ENCODE measurements at regions not wholly inside any gene's neighbourhood (a gene's known extent, or its start where the extent isn't known, plus 50 kb on each side); places are given as distances from the start of the nearest gene placed in this dataset.
"Not testable (repeated sequence)": the region's sequence is repeated elsewhere in the genome, so short reads cannot be mapped to it uniquely, and the experiment has no call there.

GRCh38 chr2:117613101-117613500 lies 201.4 kb upstream of the DDX18 start:
- Histone ChIP-seq H3K27me3 (no peaks in the 10 kb centered on the region), H3K4me3 (no peak overlapping the region), H3K36me3 (no peaks in the 10 kb centered on the region), H3K27ac (no peak overlapping the region), H3K9me3 (no peaks in the 10 kb centered on the region), H3K4me1 (no peaks in the 10 kb centered on the region)
- TF ChIP-seq POLR2A (IDR thresholded peaks at IDR 0.05) (no peak), POLR2AphosphoS5 (IDR thresholded peaks at IDR 0.05) (no peak)
- 70 to 82% methylated on average over 2 to 4 of the region's 5 CpGs for WGBS, 2 donors (ENCODE audit: low coverage in 1 of 2)
- no peak for ATAC-seq

DNA sequence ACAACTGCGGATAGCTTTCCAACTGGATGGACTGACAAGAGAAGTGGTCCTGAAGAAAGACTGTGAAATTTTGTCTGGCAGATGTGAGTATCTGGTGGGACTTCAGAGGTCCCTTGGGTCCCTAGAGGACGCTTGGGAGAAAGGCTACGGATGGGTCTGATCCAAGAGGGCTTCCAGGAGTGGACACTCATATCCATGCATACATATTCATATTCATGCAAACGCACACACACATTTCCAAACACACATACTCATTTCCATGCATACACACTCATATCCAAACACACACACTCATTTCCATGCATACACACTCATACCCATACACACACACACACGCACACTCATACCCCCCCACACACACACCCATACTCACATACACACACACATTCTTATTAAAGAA lies 200.2 kb upstream of the DDX18 start:
- no peaks in the 10 kb centered on the region for H3K27me3 ChIP-seq
- no peak overlapping the region for H3K4me3 ChIP-seq
- no peaks in the 10 kb centered on the region for H3K36me3 ChIP-seq
- H3K9me3 ChIP-seq = no peaks in the 10 kb centered on the region
- ATAC-seq = no peak
- H3K27ac ChIP-seq = no peak overlapping the region
- WGBS, 2 donors (ENCODE audit: low coverage in 1 of 2) = 79 to 94% methylated on average over 5 of the region's 5 CpGs
- H3K4me1 ChIP-seq = no peaks in the 10 kb centered on the region
- TF ChIP-seq EP300 (IDR thresholded peaks at IDR 0.05) (no peak), POLR2A (IDR thresholded peaks at IDR 0.05) (no peak), POLR2AphosphoS5 (IDR thresholded peaks at IDR 0.05) (no peak)
- TF ChIP-seq, protein P1, sequence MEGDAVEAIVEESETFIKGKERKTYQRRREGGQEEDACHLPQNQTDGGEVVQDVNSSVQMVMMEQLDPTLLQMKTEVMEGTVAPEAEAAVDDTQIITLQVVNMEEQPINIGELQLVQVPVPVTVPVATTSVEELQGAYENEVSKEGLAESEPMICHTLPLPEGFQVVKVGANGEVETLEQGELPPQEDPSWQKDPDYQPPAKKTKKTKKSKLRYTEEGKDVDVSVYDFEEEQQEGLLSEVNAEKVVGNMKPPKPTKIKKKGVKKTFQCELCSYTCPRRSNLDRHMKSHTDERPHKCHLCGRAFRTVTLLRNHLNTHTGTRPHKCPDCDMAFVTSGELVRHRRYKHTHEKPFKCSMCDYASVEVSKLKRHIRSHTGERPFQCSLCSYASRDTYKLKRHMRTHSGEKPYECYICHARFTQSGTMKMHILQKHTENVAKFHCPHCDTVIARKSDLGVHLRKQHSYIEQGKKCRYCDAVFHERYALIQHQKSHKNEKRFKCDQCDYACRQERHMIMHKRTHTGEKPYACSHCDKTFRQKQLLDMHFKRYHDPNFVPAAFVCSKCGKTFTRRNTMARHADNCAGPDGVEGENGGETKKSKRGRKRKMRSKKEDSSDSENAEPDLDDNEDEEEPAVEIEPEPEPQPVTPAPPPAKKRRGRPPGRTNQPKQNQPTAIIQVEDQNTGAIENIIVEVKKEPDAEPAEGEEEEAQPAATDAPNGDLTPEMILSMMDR (IDR thresholded peaks at IDR 0.05) = no peak

GRCh38 chr2:117614823-117615534 lies 199.5 kb upstream of the DDX18 start:
- H3K4me1 ChIP-seq = no peaks in the 10 kb centered on the region
- TF ChIP-seq POLR2AphosphoS5 (IDR thresholded peaks at IDR 0.05) (no peak), EP300 (IDR thresholded peaks at IDR 0.05) (no peak), POLR2A (IDR thresholded peaks at IDR 0.05) (no peak)
- TF ChIP-seq, protein P1 (IDR thresholded peaks at IDR 0.05) = no peak
- no peak overlapping the region for H3K4me3 ChIP-seq
- H3K27me3 ChIP-seq = no peaks in the 10 kb centered on the region
- 43% methylated on average over 1 of the region's 1 CpG; no CpG with 5 or more reads in 1 of the 2 donors for WGBS, 2 donors (ENCODE audit: low coverage in 1 of 2)
- no peaks in the 10 kb centered on the region for H3K36me3 ChIP-seq
- H3K27ac ChIP-seq = no peak overlapping the region
- no peaks in the 10 kb centered on the region for H3K9me3 ChIP-seq
- ATAC-seq = no peak

DNA sequence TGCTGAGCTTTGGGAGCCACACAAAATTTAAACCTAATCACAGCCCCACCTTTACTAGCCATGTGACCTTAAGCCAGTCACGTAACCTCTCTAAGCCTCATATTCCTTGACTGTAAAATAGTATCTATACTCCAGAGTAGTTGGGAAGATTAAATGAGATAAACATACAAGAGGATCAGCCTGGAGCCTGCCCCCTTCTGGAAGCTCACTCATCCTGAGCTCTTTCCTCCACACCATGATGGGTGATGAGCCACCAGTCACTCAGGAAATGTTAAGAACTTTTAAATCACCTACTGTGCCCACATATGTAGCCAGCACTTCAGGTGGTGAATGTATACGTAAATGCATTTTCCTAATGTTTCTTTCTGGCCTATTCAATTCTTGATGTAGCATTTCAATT lies 195.9 kb upstream of the DDX18 start:
- Histone ChIP-seq H3K9me3 (no peaks in the 10 kb centered on the region), H3K27ac (no peak overlapping the region), H3K36me3 (no peaks in the 10 kb centered on the region), H3K4me1 (no peaks in the 10 kb centered on the region), H3K4me3 (no peak overlapping the region), H3K27me3 (no peaks in the 10 kb centered on the region)
- TF ChIP-seq POLR2AphosphoS5 (IDR thresholded peaks at IDR 0.05) (no peak), EP300 (IDR thresholded peaks at IDR 0.05) (no peak), POLR2A (IDR thresholded peaks at IDR 0.05) (no peak)
- TF ChIP-seq, protein P1 (IDR thresholded peaks at IDR 0.05) = no peak
- 81% methylated on average over 2 of the region's 2 CpGs; no CpG with 5 or more reads in 1 of the 2 donors for WGBS, 2 donors (ENCODE audit: low coverage in 1 of 2)
- ATAC-seq = no peak

DNA sequence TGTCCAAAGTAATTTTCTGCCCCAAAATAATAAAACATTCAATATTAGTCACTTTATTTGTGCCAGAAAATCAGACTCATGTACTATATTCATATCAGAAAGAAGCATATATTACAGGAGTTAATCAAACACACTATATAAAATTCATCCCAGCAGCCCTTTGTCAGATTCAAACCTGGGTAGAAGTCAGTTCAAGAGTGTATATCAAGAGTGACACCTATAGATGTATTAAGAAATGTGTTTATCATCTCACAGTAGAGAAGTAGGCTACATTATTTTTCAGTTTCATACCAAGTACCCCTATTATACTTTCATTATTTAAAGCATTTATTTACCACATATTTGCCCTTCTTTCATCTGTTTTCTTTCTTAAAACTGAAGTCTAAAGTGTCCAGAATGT lies 193.2 kb upstream of the DDX18 start:
- no peak for TF ChIP-seq POLR2AphosphoS5 (IDR thresholded peaks at IDR 0.05)
- no peak for TF ChIP-seq POLR2A (IDR thresholded peaks at IDR 0.05)
- TF ChIP-seq, protein P1 (IDR thresholded peaks at IDR 0.05) = no peak
- TF ChIP-seq EP300 (IDR thresholded peaks at IDR 0.05) = no peak
- Histone ChIP-seq H3K9me3 (no peaks in the 10 kb centered on the region), H3K4me1 (no peaks in the 10 kb centered on the region), H3K27me3 (no peaks in the 10 kb centered on the region), H3K4me3 (no peak overlapping the region), H3K27ac (no peak overlapping the region), H3K36me3 (no peaks in the 10 kb centered on the region)
- no peak for ATAC-seq

DNA sequence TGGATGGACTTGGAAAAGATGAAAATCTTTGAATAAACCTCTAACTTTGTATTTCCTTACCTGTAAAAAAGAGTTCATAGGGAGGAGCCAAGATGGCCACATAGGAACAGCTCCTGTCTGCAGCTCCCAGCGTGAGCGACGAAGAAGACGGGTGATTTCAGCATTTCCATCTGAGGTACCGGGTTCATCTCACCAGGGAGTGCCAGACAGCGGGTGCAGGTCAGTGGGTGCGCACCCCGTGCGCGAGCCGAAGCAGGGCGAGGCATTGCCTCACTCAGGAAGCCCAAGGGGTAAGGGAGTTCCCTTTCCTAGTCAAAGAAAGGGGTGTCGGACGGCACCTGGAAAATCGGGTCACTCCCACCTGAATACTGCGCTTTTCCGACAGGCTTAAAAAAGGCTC lies 191.3 kb upstream of the DDX18 start:
- 92 to 100% methylated on average over 3 to 11 of the region's 17 CpGs for WGBS, 2 donors (ENCODE audit: low coverage in 1 of 2)
- ATAC-seq, H3K9me3 ChIP-seq, H3K27me3 ChIP-seq, H3K36me3 ChIP-seq, H3K4me3 ChIP-seq, H3K27ac ChIP-seq, H3K4me1 ChIP-seq: not testable (repeated sequence)

All from gastroesophageal sphincter (tissue), 4 donors.